ENCODE measurements at regions not wholly inside any gene's neighbourhood (a gene's known extent, or its start where the extent isn't known, plus 50 kb on each side); places are given as distances from the start of the nearest gene placed in this dataset.

GRCh38 chr2:181738074-181738473 is 57.8 kb upstream of the NEUROD1 start:
- TF ChIP-seq GATA2 (IDR thresholded peaks at IDR 0.05; ENCODE audit: low read depth, low read length) (no peak), GATA3 (IDR thresholded peaks at IDR 0.05; ENCODE audit: low read depth, low read length) (no peak)

GRCh38 chr2:181738563-181738962 is 58.2 kb upstream of the NEUROD1 start:
- TF ChIP-seq GATA2 (IDR thresholded peaks at IDR 0.05; ENCODE audit: low read depth, low read length) = no peak
- no peak for TF ChIP-seq GATA3 (IDR thresholded peaks at IDR 0.05; ENCODE audit: low read depth, low read length)

GRCh38 chr2:181741756-181742155 is 61.4 kb upstream of the NEUROD1 start:
- TF ChIP-seq GATA3 (IDR thresholded peaks at IDR 0.05; ENCODE audit: low read depth, low read length) (no peak), GATA2 (IDR thresholded peaks at IDR 0.05; ENCODE audit: low read depth, low read length) (no peak)

DNA sequence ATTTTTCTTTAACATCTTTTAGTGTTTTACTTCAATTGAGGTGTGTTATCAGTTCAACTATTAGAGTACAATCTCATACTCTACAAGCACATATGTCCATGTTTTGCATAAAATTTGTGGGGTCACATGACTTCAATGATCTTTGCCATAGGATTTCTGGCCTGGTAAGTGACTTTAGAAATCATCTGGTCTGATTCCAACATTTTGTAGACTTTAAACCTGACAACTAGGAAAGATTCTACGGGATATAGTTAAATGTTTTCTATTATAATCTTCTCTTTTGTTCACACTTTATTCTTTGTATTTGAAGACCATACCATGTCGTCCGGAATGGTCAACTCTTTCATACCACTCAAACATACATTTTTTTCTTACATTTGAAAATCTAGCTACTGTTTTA is 62.0 kb upstream of the NEUROD1 start:
- TF ChIP-seq GATA2 (IDR thresholded peaks at IDR 0.05; ENCODE audit: low read depth, low read length) (no peak), GATA3 (IDR thresholded peaks at IDR 0.05; ENCODE audit: low read depth, low read length) (no peak)

DNA sequence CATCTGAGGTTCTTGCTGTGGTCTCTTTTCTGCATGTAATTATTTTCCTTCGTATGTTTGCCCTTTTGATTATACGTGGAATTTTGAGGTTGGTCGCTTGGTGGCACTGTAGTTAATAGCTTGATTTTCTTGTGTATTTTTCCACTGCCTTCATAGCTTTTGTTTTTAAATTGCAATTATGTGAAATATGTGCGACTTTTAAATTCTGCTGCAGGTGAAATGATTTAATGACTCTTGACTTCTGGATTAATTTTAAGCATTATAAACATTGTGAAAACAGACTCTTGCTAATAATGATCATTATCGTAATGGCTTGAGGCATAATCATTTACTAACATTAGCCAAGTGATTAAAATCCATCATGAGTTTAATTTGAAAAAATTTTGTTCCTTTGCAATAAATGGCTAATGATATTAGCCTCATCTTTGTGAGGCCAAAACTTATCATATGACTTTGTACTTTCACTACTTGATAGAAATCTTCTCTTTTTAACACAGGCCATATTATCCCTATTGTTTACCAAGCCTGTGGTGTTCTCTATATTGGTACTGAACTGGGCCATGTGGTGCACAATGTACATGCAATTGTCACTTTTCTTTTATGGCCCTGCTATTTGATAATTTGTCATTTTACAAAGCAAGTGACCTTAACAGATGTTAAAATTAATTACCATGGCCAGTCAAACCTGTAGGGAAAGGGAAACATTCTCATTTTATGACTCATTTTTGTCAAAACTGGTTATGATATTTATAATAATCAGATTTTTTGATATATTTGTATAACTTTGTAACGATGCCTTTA is 62.8 kb upstream of the NEUROD1 start:
- TF ChIP-seq GATA2 (IDR thresholded peaks at IDR 0.05; ENCODE audit: low read depth, low read length) (no peak), GATA3 (IDR thresholded peaks at IDR 0.05; ENCODE audit: low read depth, low read length) (no peak)

DNA sequence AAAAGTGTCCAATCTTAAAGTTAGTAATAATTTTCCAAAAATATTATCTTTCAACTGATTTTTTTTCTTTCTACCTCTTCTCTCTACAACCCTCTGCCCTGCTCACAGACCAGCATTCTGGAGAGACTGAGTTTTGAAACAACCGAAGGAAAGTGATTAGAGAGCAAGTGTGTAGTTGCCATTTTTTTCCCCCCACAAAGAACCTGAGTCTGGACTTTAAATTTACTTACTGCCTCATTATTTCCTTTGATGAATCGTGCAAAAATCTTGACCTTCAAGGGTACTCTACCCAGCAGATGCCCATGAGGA is 63.4 kb upstream of the NEUROD1 start:
- TF ChIP-seq GATA2 (IDR thresholded peaks at IDR 0.05; ENCODE audit: low read depth, low read length) (no peak), GATA3 (IDR thresholded peaks at IDR 0.05; ENCODE audit: low read depth, low read length) (no peak)

- TF ChIP-seq GATA3 (IDR thresholded peaks at IDR 0.05; ENCODE audit: low read depth, low read length) (no peak), GATA2 (IDR thresholded peaks at IDR 0.05; ENCODE audit: low read depth, low read length) (no peak)
Observed at GRCh38 chr2:181745796-181746540, 65.7 kb upstream of the NEUROD1 start.

DNA sequence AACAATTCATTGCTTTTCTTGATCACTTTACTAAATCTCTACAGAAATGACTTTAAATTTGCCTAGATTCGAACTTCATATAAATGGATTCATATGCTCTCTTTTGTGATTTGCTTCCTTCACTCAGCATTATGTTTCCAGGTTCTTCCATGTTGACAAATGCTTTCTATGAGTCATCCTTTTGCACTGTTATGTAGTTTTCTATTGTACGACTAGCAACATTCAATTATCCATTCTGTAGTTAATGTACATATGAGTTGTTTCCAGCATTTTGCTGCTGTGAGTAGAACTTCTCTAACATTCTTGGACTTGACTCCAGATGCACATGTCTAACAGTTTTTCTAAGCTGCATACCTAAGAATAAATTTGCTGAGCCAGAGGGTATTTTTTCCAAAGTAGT is 66.5 kb upstream of the NEUROD1 start:
- no peak for TF ChIP-seq GATA2 (IDR thresholded peaks at IDR 0.05; ENCODE audit: low read depth, low read length)
- no peak for TF ChIP-seq GATA3 (IDR thresholded peaks at IDR 0.05; ENCODE audit: low read depth, low read length)

DNA sequence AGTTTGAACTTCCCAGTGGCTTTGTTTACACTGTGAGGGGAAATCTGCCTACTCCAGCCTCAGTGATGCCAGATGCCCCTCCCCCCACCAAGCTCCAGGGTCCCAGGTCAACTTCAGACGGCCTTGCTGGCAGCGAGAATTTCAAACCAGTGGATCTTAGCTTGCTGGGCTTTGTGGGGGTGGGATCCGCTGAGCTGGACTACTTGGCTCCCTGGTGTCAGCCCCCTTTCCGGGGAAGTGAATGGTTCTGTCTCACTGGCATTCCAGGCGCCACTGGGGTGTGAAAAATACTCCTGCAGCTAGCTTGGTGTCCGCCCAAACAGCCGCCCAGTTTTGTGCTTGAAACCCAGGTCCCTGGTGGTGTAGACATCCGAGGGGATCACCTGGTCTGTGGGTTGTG is 70.0 kb upstream of the NEUROD1 start:
- TF ChIP-seq GATA2 (IDR thresholded peaks at IDR 0.05; ENCODE audit: low read depth, low read length) (no peak), GATA3 (IDR thresholded peaks at IDR 0.05; ENCODE audit: low read depth, low read length) (no peak)

- TF ChIP-seq GATA3 (IDR thresholded peaks at IDR 0.05; ENCODE audit: low read depth, low read length) (no peak), GATA2 (IDR thresholded peaks at IDR 0.05; ENCODE audit: low read depth, low read length) (no peak)
Observed at GRCh38 chr2:181751266-181752030, 71.1 kb upstream of the NEUROD1 start.

DNA sequence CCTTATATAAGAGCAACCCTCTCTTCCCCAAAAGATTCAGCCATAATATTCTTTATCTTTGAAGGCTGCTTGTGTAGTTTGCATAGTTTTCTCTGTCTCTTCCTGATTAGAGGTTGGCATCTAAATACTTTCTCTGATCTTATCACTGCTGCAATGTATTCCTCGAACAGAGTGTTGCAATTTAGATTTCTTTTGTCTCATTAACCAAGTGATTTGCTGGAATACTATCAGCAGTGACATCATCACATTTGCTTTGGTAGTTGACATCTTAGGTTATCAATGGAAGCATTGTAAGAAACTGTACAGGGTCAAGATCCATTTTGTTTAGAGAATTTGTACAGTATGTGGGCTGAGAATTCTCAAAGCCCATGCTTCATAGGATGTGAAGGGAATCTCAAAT is 72.0 kb upstream of the NEUROD1 start:
- TF ChIP-seq GATA3 (IDR thresholded peaks at IDR 0.05; ENCODE audit: low read depth, low read length) = no peak
- no peak for TF ChIP-seq GATA2 (IDR thresholded peaks at IDR 0.05; ENCODE audit: low read depth, low read length)

DNA sequence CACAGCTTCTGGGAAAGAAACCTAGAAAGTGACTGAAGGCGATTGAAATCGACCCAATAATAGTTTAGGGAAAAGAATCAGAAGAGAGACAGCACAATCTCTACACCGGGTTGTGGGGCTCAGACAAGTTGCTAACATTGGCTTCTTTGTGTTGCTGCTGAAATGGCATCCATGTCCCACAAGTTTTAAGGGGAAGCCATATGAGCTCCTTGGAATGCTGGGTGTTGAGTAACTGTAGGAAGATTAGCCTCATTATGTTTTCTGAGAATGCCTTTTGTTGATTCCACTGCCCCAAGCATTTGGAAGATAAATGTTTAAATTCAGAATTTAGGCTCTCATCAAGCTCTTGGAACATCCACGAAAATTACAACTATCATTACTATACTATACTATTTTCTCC is 73.4 kb upstream of the NEUROD1 start:
- TF ChIP-seq GATA2 (IDR thresholded peaks at IDR 0.05; ENCODE audit: low read depth, low read length) (no peak), GATA3 (IDR thresholded peaks at IDR 0.05; ENCODE audit: low read depth, low read length) (no peak)

DNA sequence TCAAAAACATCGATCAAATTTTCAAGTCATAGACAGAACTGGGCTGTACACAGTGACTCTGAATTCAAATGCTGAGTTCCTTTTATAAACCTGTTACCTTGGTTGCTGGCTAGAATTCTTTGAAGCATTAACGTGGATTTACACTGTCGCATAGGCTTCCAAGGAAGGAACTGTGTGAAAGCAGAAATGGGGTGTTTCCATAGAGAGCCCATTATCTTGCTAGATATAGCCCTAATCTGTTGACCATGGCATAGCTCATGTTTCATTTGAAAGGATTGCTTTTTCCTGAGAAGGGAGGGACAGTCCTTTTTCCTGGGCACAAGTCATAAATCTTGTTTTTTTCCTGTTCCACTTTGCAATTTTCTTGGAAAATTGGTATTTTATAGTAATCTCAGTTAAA is 73.8 kb upstream of the NEUROD1 start:
- TF ChIP-seq GATA3 (IDR thresholded peaks at IDR 0.05; ENCODE audit: low read depth, low read length) = no peak
- no peak for TF ChIP-seq GATA2 (IDR thresholded peaks at IDR 0.05; ENCODE audit: low read depth, low read length)

GRCh38 chr2:181755181-181755580 is 74.9 kb upstream of the NEUROD1 start:
- TF ChIP-seq GATA3 (IDR thresholded peaks at IDR 0.05; ENCODE audit: low read depth, low read length) = no peak

DNA sequence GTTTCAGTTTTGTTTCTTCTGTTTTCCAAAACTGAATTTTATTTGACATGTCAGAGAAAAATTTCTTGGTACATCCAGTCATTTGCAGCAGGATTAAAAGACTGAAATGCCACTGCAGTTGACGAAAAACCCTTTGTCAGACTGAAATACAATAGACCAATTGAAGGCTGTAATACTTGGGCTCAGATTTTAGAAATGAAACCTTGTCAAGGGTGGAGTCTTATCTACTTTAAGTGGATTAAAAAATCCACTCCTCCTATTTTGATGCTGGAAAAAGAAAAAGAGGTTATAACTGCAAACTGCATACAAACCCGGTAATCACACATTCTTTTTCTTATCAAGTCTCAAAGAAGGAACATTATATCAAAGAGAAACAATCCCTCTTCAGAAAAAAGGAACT is 80.2 kb upstream of the NEUROD1 start:
- TF ChIP-seq GATA3 (IDR thresholded peaks at IDR 0.05; ENCODE audit: low read depth, low read length) = no peak
